IgD-negative memory B cell (primary cell): ENCODE measurements at regions not wholly inside any gene's neighbourhood (a gene's known extent, or its start where the extent isn't known, plus 50 kb on each side); places are given as distances from the start of the nearest gene placed in this dataset.
"Not testable (repeated sequence)": the region's sequence is repeated elsewhere in the genome, so short reads cannot be mapped to it uniquely, and the experiment has no call there.

Experiments used
- H3K27ac Mint-ChIP-seq, 3 donors: one replicate each; pipeline ENCODE4 v1.8.0; 2020 to 2022; ENCODE audit warnings: mild to moderate bottlenecking in 3 of 3, mixed read lengths in 3 of 3, moderate library complexity in 1 of 3
- H3K27me3 Mint-ChIP-seq: one replicate; pipeline ENCODE4 v1.8.0; 2021; ENCODE audit warnings: mixed read lengths
- H3K36me3 Mint-ChIP-seq: one replicate; pipeline ENCODE4 v1.8.0; 2020; ENCODE audit warnings: mild to moderate bottlenecking, mixed read lengths
- H3K4me1 Mint-ChIP-seq, 3 donors: one replicate each; pipeline ENCODE4 v1.8.0; 2020 to 2022; ENCODE audit warnings: mixed read lengths in 3 of 3, mild to moderate bottlenecking in 1 of 3
- H3K4me3 Mint-ChIP-seq, 4 donors: one replicate each; pipeline ENCODE4 v1.8.0; 2020 to 2022; ENCODE audit warnings: mild to moderate bottlenecking in 4 of 4, mixed read lengths in 4 of 4, moderate library complexity in 3 of 4
- H3K9me3 Mint-ChIP-seq, 3 donors: one replicate each; pipeline ENCODE4 v1.8.0; 2020 to 2021; ENCODE audit warnings: mixed read lengths in 3 of 3, mild to moderate bottlenecking in 1 of 3

GRCh38 chr14:43687921-43688320, 819.2 kb downstream of the FSCB start:
- Mint-ChIP-seq H3K27ac (no peak overlapping the region), H3K27me3 (no peaks in the 10 kb centered on the region), H3K9me3 (no peaks in the 10 kb centered on the region), H3K36me3 (no peaks in the 10 kb centered on the region), H3K4me1 (no peaks in the 10 kb centered on the region), H3K4me3 (no peak overlapping the region)

DNA sequence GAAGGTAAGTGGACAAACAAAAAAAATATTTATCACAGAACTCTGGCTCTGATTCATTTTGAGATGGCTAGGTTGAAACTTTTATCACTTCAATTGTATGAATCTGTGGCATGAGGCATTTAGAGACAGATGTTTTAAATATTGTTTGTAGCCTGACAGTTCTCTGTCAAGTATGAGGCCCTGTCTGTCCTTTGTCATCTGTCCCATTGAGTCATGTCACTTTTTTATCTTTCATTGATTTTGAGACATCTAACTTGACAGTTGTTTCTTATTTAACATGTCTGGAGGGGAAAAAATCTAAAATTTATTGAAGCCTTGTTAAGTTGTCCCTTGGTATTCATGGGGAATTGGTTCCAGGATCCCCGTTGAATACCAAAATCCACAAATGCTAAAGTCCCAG, 829.5 kb downstream of the FSCB start:
- Mint-ChIP-seq H3K36me3 (peaks cover 1% of the 10 kb centered on the region), H3K9me3 (peaks cover 0 to 3% (median 2%) of the 10 kb centered on the region in 3 donors), H3K4me3 (no peak overlapping the region), H3K4me1 (no peaks in the 10 kb centered on the region), H3K27me3 (no peaks in the 10 kb centered on the region), H3K27ac (no peak overlapping the region)

DNA sequence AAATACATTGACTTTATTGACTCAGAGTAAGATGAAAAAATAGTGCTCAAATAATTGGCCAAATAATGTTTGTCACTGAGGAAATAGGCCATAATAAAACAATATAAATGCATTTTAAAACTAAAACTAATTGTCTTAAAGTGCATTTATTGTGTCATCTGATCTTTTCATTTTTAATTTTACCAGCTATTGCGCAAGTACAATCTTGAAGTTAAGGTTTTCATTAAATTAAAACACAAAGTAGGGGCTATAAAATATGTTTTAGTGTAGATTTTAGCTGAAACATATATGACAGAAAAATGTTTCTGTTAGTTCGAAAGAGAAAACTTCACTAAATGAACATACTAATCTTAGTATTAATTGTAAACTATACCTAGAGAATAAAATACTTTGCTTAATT, 832.8 kb downstream of the FSCB start:
- H3K36me3 Mint-ChIP-seq = no peaks in the 10 kb centered on the region
- peaks cover 0 to 5% (median 2%) of the 10 kb centered on the region in 3 donors for H3K9me3 Mint-ChIP-seq
- H3K4me3 Mint-ChIP-seq = no peak overlapping the region
- no peaks in the 10 kb centered on the region for H3K27me3 Mint-ChIP-seq
- H3K4me1 Mint-ChIP-seq = no peaks in the 10 kb centered on the region
- H3K27ac Mint-ChIP-seq = no peak overlapping the region

- H3K4me3 Mint-ChIP-seq = no peak overlapping the region
- H3K4me1 Mint-ChIP-seq = no peaks in the 10 kb centered on the region
- peaks cover 0 to 4% (median 4%) of the 10 kb centered on the region in 3 donors for H3K9me3 Mint-ChIP-seq
- H3K27ac Mint-ChIP-seq = no peak overlapping the region
- H3K36me3 Mint-ChIP-seq = no peaks in the 10 kb centered on the region
- H3K27me3 Mint-ChIP-seq = no peaks in the 10 kb centered on the region
Measured at GRCh38 chr14:43671716-43672485, 835.2 kb downstream of the FSCB start.

DNA sequence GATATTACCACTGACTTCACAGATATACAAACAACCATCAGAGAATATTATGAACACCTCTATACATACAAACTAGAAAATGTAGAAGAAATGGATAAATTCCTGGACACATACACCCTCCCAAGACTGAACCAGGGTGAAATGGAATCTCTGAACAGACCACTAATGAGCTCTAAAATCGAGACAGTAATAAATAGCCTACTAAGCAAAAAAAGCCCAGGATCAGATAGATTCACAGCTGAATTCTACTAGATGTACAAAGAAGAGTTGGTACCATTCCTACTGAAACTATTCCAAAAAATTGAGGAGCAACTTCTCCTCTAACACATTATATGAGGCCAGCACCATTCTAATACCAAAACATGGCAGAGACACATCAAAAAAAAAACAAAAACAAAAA, 837.7 kb downstream of the FSCB start:
- Mint-ChIP-seq H3K27ac (no peak overlapping the region), H3K36me3 (no peaks in the 10 kb centered on the region), H3K4me3 (no peak overlapping the region), H3K9me3 (peaks cover 0 to 4% (median 2%) of the 10 kb centered on the region in 3 donors), H3K4me1 (no peaks in the 10 kb centered on the region), H3K27me3 (no peaks in the 10 kb centered on the region)

DNA sequence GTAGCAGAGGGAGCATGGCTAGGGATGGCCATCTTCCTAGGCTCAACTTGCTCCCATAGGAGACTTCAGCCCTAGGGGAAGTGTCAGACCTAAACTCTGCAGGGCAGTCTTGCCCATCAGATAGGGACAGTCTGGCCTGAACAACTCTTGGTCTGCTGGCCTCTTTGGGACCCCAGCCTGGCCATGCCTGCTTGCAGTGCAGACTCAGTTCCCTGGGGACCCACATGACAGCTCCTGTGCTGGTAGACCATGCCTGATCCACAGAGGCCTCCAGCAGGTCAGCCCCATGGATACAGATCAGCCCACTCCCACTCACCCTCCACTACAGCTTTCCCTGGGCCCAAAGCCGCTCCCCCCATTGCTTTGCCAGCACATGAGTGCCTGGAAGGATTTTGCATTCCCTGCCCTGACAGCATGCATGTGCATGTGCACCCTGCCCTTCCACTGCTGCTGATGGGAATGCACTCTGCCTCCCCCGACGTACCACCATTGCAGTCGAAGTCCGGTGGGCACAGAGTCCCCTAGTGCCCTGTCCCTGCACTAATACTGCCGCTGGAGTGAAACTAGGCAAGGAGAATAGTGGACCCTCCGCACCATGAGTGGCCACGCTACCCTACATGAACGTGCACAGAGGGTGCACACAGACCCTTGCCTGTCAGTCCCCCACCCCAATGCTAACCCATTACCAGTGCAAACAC, 841.4 kb downstream of the FSCB start:
- Mint-ChIP-seq H3K4me3 (no peak overlapping the region), H3K27me3 (no peaks in the 10 kb centered on the region), H3K4me1 (no peaks in the 10 kb centered on the region), H3K36me3 (no peaks in the 10 kb centered on the region), H3K27ac (no peak overlapping the region), H3K9me3 (peaks cover 0 to 4% (median 0%) of the 10 kb centered on the region in 3 donors)

GRCh38 chr14:43655194-43655593, 851.9 kb downstream of the FSCB start:
- H3K9me3 Mint-ChIP-seq, H3K4me1 Mint-ChIP-seq: not testable (repeated sequence)

DNA sequence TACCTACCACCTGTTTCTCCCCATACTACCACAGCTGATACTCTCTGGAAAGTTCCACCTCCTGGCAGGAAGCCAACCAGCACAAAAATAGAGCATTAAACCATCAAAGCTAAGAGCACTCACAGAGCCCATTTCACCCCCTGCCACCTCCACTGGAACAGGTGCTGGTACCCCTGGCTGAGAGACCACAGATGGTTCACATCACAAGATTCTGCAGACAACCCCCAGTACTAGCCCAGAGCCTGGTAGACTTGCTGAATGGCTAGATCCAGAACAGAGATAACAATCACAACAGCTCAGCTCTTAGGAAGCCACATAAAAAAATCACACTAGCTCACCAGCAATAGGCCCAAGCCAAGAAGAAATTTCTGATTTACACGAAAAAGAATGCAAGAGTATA, 855.2 kb downstream of the FSCB start:
- H3K36me3 Mint-ChIP-seq = no peaks in the 10 kb centered on the region

More at GRCh38 chr14:43655194-43655593, 851.9 kb downstream of the FSCB start:
- H3K27ac Mint-ChIP-seq, H3K4me3 Mint-ChIP-seq, H3K36me3 Mint-ChIP-seq, H3K27me3 Mint-ChIP-seq: not testable (repeated sequence)

DNA sequence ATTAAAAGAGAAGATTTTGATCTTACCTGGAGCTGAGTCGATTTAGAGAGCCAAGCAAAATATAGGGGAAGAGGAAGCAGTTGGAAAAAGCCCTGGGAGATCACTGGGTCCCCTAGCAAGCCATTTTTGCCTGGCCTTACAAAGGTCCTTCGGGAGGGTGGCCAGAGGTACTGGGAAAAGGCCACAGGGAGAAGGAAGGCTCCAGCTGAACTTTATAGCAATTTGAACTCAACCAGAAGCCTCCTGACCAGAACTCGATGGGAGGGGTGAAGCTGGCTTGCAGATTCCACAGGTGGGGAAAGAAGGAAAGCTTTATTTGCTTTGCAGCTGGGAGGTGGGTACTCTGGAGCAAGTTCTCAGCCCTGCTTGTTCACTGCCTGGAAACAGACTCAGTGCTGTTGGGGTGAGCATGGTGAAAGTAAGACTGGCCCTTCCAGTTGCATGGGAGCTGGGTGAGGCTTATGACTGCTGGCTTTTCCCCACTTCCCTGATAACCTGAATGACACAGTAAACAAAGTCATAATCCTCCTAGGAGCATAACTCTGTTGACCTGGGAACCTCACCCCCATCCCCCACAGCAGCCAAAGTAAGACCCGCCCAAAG, 855.8 kb downstream of the FSCB start:
- H3K36me3 Mint-ChIP-seq = no peaks in the 10 kb centered on the region
- H3K9me3 Mint-ChIP-seq = peaks cover 1 to 9% (median 8%) of the 10 kb centered on the region in 3 donors
- peaks cover 0 to 1% (median 0%) of the 10 kb centered on the region in 3 donors for H3K4me1 Mint-ChIP-seq
- H3K27ac Mint-ChIP-seq = no peak overlapping the region
- no peaks in the 10 kb centered on the region for H3K27me3 Mint-ChIP-seq
- H3K4me3 Mint-ChIP-seq = no peak overlapping the region

More for the DNA sequence above, 855.2 kb downstream of the FSCB start:
- Mint-ChIP-seq H3K4me3 (no peak overlapping the region), H3K4me1 (peaks cover 0 to 1% (median 0%) of the 10 kb centered on the region in 3 donors), H3K27ac (peak overlapping the region in 1 of 3 donors; percentile 25), H3K27me3 (no peaks in the 10 kb centered on the region), H3K9me3 (peaks cover 1 to 9% (median 8%) of the 10 kb centered on the region in 3 donors)

DNA sequence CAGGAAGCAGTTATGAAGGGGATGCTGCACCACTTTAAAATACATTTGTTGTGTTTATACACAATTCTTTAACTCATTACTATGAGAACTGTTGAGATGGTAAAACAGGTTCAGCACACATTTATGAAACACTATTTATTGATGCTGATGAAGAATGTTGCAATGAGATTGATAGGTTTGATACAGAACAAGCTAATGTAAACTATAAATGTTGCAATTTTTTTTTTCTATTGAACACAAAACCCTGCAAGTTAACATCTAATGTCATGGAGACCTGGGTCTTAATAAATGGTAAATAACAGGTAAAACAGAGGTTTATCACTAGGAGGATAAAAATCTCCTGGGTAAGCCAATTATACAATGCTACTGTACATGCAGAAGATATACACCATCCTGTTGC, 857.6 kb downstream of the FSCB start:
- peaks cover 0 to 1% (median 0%) of the 10 kb centered on the region in 3 donors for H3K4me1 Mint-ChIP-seq
- peaks cover 1 to 9% (median 7%) of the 10 kb centered on the region in 3 donors for H3K9me3 Mint-ChIP-seq
- no peak overlapping the region for H3K4me3 Mint-ChIP-seq
- no peak overlapping the region for H3K27ac Mint-ChIP-seq
- H3K27me3 Mint-ChIP-seq = no peaks in the 10 kb centered on the region
- H3K36me3 Mint-ChIP-seq = no peaks in the 10 kb centered on the region

GRCh38 chr14:43647302-43647701, 859.8 kb downstream of the FSCB start:
- Mint-ChIP-seq H3K27ac (no peak overlapping the region), H3K9me3 (peaks cover 0 to 7% (median 1%) of the 10 kb centered on the region in 3 donors), H3K4me1 (peaks cover 0 to 1% (median 0%) of the 10 kb centered on the region in 3 donors), H3K27me3 (no peaks in the 10 kb centered on the region), H3K4me3 (no peak overlapping the region), H3K36me3 (no peaks in the 10 kb centered on the region)

DNA sequence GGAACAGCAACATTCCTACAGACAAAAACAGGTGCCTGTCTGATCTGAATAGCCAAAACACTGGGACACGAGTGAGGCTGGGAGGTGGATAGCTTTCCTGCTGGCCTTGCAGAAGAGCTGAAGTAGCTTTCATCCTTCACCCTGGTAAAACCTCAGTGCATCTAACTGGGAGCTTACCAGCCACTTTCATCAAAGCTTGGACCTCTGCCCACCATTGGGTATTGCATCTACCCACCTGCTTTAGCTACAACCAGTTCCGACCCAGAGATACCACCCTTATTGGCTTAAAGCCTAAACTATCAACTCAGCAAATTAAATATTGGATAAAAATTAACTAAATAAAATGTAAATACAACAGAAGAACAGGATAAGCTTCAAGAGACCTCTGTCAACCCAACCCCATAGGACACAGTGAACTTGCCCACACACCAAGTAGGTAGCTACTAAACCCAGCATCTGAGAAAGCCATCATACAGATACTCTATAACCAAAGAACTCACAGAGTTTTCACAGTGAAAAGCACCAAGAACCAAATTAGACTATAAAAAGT, 866.3 kb downstream of the FSCB start:
- Mint-ChIP-seq H3K27me3 (no peaks in the 10 kb centered on the region), H3K36me3 (no peaks in the 10 kb centered on the region), H3K4me3 (no peak overlapping the region), H3K9me3 (peaks cover 0 to 1% (median 0%) of the 10 kb centered on the region in 3 donors), H3K4me1 (no peaks in the 10 kb centered on the region), H3K27ac (no peak overlapping the region)

- Mint-ChIP-seq H3K9me3 (peaks cover 0 to 2% (median 0%) of the 10 kb centered on the region in 3 donors), H3K4me1 (no peaks in the 10 kb centered on the region), H3K36me3 (no peaks in the 10 kb centered on the region), H3K4me3 (no peak overlapping the region), H3K27me3 (no peaks in the 10 kb centered on the region), H3K27ac (no peak overlapping the region)
Measured at GRCh38 chr14:43625294-43625693, 881.8 kb downstream of the FSCB start.

DNA sequence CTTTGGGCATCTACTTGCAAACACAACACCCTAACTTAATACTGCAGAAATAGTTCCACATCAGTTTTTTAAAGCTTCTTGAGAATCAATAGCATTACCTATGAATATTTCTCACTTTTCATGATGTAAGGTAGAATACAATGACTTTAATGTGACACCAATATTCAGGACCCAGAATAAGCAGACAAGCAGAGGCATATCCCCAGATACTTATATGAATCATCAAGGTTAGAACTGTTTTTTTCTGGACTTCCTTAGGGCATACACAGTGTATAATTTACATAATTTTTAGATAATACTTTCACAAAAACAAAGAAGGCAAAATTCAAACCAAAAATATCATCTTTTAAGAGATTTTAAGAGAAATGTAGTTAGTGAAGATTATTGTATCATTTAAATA, 885.8 kb downstream of the FSCB start:
- Mint-ChIP-seq H3K9me3 (peaks cover 3 to 7% (median 4%) of the 10 kb centered on the region in 3 donors), H3K4me1 (peaks cover 0 to 2% (median 0%) of the 10 kb centered on the region in 3 donors), H3K27me3 (no peaks in the 10 kb centered on the region), H3K27ac (no peak overlapping the region), H3K36me3 (no peaks in the 10 kb centered on the region), H3K4me3 (no peak overlapping the region)
